CD4-positive, alpha-beta T cell (primary cell): ENCODE measurements at regions not wholly inside any gene's neighbourhood (a gene's known extent, or its start where the extent isn't known, plus 50 kb on each side); places are given as distances from the start of the nearest gene placed in this dataset.
A peak's percentile ranks its signal among the peaks of the same experiment; 100 is the strongest.
"Not testable (repeated sequence)": the region's sequence is repeated elsewhere in the genome, so short reads cannot be mapped to it uniquely, and the experiment has no call there.

ENCODE experiments used
- ATAC-seq: fragments of 200-7000 bp; cut with Tn5 transposase; one replicate; pipeline ENCODE4 v1.10.0; 2022; ENCODE audit warnings: mild to moderate bottlenecking; ENCODE audit not compliant: poor library complexity
- CTCF ChIA-PET: fragments of 350-600 bp; sonication (Branson Sonifier 250); formaldehyde crosslinking; loops from one replicate; lab custom pipeline; 2021; ENCODE audit warnings: antibody characterized with exemption, inconsistent platforms; lab: Charles Lee
- POLR2A ChIA-PET: fragments of 350-600 bp; sonication (Branson Sonifier 250); formaldehyde crosslinking; loops from one replicate; lab custom pipeline; 2021; ENCODE audit warnings: antibody characterized with exemption, inconsistent platforms; lab: Charles Lee
- DNase-seq, 14 experiments: peaks; one replicate each; pipeline ENCODE4 v3.0.0-alpha.2; 2013 to 2020; ENCODE audit warnings: mixed read lengths in 2 of 14
- H3K27ac ChIP-seq, 2 donors: one replicate each; pipeline versions ENCODE4 v1.5.1 to v1.7.0; 2013; ENCODE audit warnings: low read length in 2 of 2, low read depth in 1 of 2, mild to moderate bottlenecking in 1 of 2
- H3K27me3 ChIP-seq, 2 experiments: 1 replicate in 1 of 2; 2 replicates in 1 of 2; pipeline versions ENCODE4 v1.6.1 to v1.7.0; 2013; ENCODE audit warnings: low read length in 2 of 2, control low read depth in 1 of 2, mild to moderate bottlenecking in 1 of 2, moderate library complexity in 1 of 2; ENCODE audit not compliant: insufficient read depth in 2 of 2, control insufficient read depth in 1 of 2
- H3K36me3 ChIP-seq: one replicate; pipeline ENCODE4 v1.6.1; 2013; ENCODE audit warnings: low read length, control low read depth; ENCODE audit not compliant: insufficient read depth
- H3K4me1 ChIP-seq: one replicate; pipeline ENCODE4 v1.6.1; 2013; ENCODE audit warnings: low read length, control low read depth; ENCODE audit not compliant: insufficient read depth
- H3K4me3 ChIP-seq: one replicate; pipeline ENCODE4 v1.5.1; 2013; ENCODE audit warnings: mild to moderate bottlenecking, low read length, moderate library complexity
- H3K9me3 ChIP-seq, 2 experiments: 1 replicate in 1 of 2; 2 replicates in 1 of 2; pipeline versions ENCODE4 v1.6.1 to v1.7.0; 2013; ENCODE audit warnings: low read length in 2 of 2, mild to moderate bottlenecking in 2 of 2, control low read depth in 1 of 2, moderate library complexity in 1 of 2; ENCODE audit not compliant: control insufficient read depth in 1 of 2, insufficient read depth in 1 of 2
- H3K27ac Mint-ChIP-seq: one replicate; pipeline ENCODE4 v1.8.0; 2020; ENCODE audit warnings: mixed read lengths
- H3K27me3 Mint-ChIP-seq: one replicate; pipeline ENCODE4 v1.8.0; 2021; ENCODE audit warnings: mixed read lengths
- H3K36me3 Mint-ChIP-seq: one replicate; pipeline ENCODE4 v1.8.0; 2021; ENCODE audit warnings: low read depth, mixed read lengths
- H3K4me1 Mint-ChIP-seq: one replicate; pipeline ENCODE4 v1.8.0; 2021; ENCODE audit warnings: low read depth, mixed read lengths
- H3K4me3 Mint-ChIP-seq: one replicate; pipeline ENCODE4 v1.8.0; 2020; ENCODE audit warnings: mild to moderate bottlenecking, mixed read lengths
- H3K9me3 Mint-ChIP-seq: one replicate; pipeline ENCODE4 v1.8.0; 2020; ENCODE audit warnings: mixed read lengths
- CTCF ChIP-seq: fragments of 200-600 bp; IDR thresholded peaks from one replicate; pipeline ENCODE4 v1.8.0; 2022; ENCODE audit warnings: antibody characterized with exemption, mild to moderate bottlenecking
- intact Hi-C, 2 experiments: fragments of 100-400 bp; cut with DNase I in 1 of 2; cut with micrococcal nuclease in 1 of 2; formaldehyde crosslinking; loops; one replicate each; pipeline versions ENCODE4 v1.15.1 to v1.9.0; 2023 to 2025; cut with DNase I, micrococcal nuclease

DNA sequence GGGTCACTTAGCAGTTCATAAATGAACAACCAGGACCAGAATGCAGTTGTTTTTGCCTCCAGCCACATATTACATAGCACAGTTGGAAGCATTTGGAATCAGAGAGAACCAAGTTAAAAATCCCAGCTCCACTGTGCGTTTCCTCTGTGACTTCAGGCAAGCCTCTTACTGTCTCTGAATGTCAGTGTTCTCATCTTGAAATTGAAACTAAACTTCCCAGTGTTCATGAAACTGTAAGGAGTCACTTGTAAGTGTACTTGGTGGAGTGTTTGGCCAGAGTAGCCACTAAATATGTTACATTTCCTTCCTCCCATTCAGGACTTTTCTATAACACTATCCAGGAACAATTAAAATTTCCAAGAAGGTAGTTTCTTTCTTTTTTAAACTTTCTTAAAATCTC lies 276.8 kb downstream of the KCNRG start:
- ATAC-seq (no peak), DNase-seq (no peak)
- Mint-ChIP-seq H3K27ac (no peak overlapping the region), H3K27me3 (no peaks in the 10 kb centered on the region), H3K36me3 (no peaks in the 10 kb centered on the region), H3K4me1 (no peaks in the 10 kb centered on the region), H3K9me3 (no peaks in the 10 kb centered on the region), H3K4me3 (no peak overlapping the region)
- peaks cover 3% of the 10 kb centered on the region for H3K4me1 ChIP-seq
- intact Hi-C loops, result no loop called here
- H3K9me3 ChIP-seq, result no peaks in the 10 kb centered on the region
- CTCF ChIA-PET, result no interaction called here
- no peak overlapping the region for H3K27ac ChIP-seq
- POLR2A ChIA-PET, result no interaction called here
- H3K36me3 ChIP-seq, result no peaks in the 10 kb centered on the region
- no peak for TF ChIP-seq CTCF
- H3K27me3 ChIP-seq, result no peaks in the 10 kb centered on the region
- H3K4me3 ChIP-seq, result no peak overlapping the region

DNA sequence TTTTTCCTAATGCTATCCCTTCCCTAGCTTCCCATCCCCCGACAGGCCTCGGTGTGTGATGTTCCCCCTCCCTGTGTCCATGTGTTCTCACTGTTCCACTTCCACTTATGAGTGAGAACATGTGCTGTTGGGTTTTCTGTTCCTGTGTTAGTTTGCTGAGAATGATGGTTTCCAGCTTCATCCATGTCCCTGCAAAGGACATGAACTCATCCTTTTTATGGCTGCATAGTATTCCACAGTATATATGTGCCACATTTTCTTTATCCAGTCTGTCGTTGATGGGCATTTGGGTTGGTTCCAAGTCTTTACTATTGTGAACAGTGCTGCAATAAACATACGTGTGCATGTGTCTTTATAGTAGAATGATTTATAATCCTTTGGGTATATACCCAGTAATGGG lies 279.2 kb downstream of the KCNRG start:
- H3K27me3 Mint-ChIP-seq, POLR2A ChIA-PET, intact Hi-C loops, DNase-seq, H3K36me3 ChIP-seq, H3K27me3 ChIP-seq, H3K4me1 ChIP-seq, H3K4me3 Mint-ChIP-seq, H3K36me3 Mint-ChIP-seq, H3K4me1 Mint-ChIP-seq, H3K9me3 Mint-ChIP-seq, H3K9me3 ChIP-seq, H3K27ac ChIP-seq, ATAC-seq, H3K4me3 ChIP-seq, H3K27ac Mint-ChIP-seq: not testable (repeated sequence)
- CTCF ChIA-PET, result interaction anchor here (0.6 kb wide), 1 partner anchor 31 kb away, joined by 3 read pairs; no protein-coding TSS in a partner anchor

DNA sequence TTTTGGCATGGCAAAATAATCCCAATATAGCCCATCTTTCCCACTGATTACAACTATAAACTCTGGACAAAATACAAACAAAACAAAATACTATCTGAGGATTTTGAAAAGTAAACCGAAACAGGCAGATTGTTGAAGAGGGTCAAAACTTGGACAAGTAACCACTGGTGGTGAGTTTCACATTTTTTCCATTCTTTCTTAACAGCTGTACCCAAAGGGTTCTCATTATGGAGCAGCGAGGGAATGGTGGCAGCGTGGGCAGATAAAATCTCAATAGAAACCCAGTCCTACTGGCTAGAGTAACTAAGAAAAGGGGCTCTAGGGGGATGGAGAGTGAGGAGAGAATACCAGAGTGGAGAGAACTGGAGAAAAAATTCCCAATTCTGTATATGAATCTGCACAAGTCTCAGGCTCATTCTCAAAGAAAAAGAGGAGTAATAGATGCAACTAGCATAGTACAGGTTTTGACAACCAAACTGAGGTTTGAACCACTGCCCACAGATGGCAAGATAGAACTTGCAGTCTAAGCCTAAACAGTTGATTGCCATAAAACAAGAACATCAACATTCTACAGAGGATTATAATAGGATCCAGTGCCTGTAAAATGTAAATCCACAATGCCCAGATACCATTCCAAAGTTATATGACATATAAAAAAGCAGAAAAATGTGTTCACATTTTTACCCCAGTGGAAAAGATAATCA lies 284.5 kb downstream of the KCNRG start:
- no peaks in the 10 kb centered on the region for H3K27me3 Mint-ChIP-seq
- intact Hi-C loops, result no loop called here
- no peaks in the 10 kb centered on the region for H3K9me3 Mint-ChIP-seq
- Histone ChIP-seq H3K4me1 (no peaks in the 10 kb centered on the region), H3K27me3 (no peaks in the 10 kb centered on the region), H3K27ac (no peak overlapping the region), H3K9me3 (no peaks in the 10 kb centered on the region), H3K36me3 (no peaks in the 10 kb centered on the region), H3K4me3 (no peak overlapping the region)
- CTCF ChIA-PET, result no interaction called here
- DNase-seq (peak in 1 of 14 experiments; percentile 21), ATAC-seq (no peak)
- H3K4me3 Mint-ChIP-seq, result no peak overlapping the region
- no peak for TF ChIP-seq CTCF
- H3K4me1 Mint-ChIP-seq, result no peaks in the 10 kb centered on the region
- H3K36me3 Mint-ChIP-seq, result no peaks in the 10 kb centered on the region
- no peak overlapping the region for H3K27ac Mint-ChIP-seq
- POLR2A ChIA-PET, result no interaction called here
